WTC11 (cell line): ENCODE measurements at regions not wholly inside any gene's neighbourhood (a gene's known extent, or its start where the extent isn't known, plus 50 kb on each side); places are given as distances from the start of the nearest gene placed in this dataset.

Experiments used
- ATAC-seq: fragments of 200-7000 bp; cut with Tn5 transposase; 2 replicates; pipeline ENCODE4 v1.10.0; 2021; ENCODE audit warnings: mild to moderate bottlenecking, moderate library complexity
- CTCF ChIA-PET: fragments of 300-600 bp; sonication (Branson Sonifier 250); formaldehyde crosslinking; loops from one replicate; lab custom pipeline; 2021; ENCODE audit warnings: antibody characterized with exemption; lab: Charles Lee
- POLR2A ChIA-PET: fragments of 350-600 bp; sonication (Branson Sonifier 250); formaldehyde crosslinking; loops from one replicate; lab custom pipeline; 2021; ENCODE audit warnings: antibody characterized with exemption; lab: Charles Lee
- DNase-seq: peaks from one replicate; pipeline ENCODE4 v3.0.0; 2021; ENCODE audit warnings: low spot score
- H3K27ac Mint-ChIP-seq: 2 replicates; pipeline ENCODE4 v1.8.0; 2021; ENCODE audit warnings: mixed read lengths
- H3K27me3 Mint-ChIP-seq: 2 replicates; pipeline ENCODE4 v1.8.0; 2021; ENCODE audit warnings: low read depth, mild to moderate bottlenecking, moderate library complexity, mixed read lengths
- H3K36me3 Mint-ChIP-seq: 2 replicates; pipeline ENCODE4 v1.8.0; 2021; ENCODE audit warnings: mixed read lengths
- H3K4me1 Mint-ChIP-seq: 2 replicates; pipeline ENCODE4 v1.8.0; 2022; ENCODE audit warnings: mixed read lengths
- H3K4me3 Mint-ChIP-seq: 2 replicates; pipeline ENCODE4 v1.8.0; 2021; ENCODE audit warnings: mild to moderate bottlenecking, moderate library complexity, mixed read lengths
- H3K9me3 Mint-ChIP-seq: 2 replicates; pipeline ENCODE4 v1.8.0; 2021; ENCODE audit warnings: mixed read lengths
- E2F1 ChIP-seq: sonication (generic); formaldehyde crosslinking; IDR thresholded peaks from 2 replicates; pipeline ENCODE4 v1.8.0; 2022; ENCODE audit warnings: mild to moderate bottlenecking, missing genetic modification reagents
- ESRRA ChIP-seq: sonication (generic); formaldehyde crosslinking; IDR thresholded peaks from 2 replicates; pipeline ENCODE4 v1.8.1; 2022; ENCODE audit warnings: mild to moderate bottlenecking, missing genetic modification reagents, borderline replicate concordance
- FOXP4 ChIP-seq: sonication (generic); formaldehyde crosslinking; IDR thresholded peaks from 2 replicates; pipeline ENCODE4 v1.8.0; 2022; ENCODE audit warnings: mild to moderate bottlenecking, missing genetic modification reagents
- NR1H2 ChIP-seq: sonication (generic); formaldehyde crosslinking; IDR thresholded peaks from 2 replicates; pipeline ENCODE4 v1.9.0; 2021; ENCODE audit warnings: mild to moderate bottlenecking, moderate library complexity, missing genetic modification reagents
- RELA ChIP-seq: sonication (generic); formaldehyde crosslinking; IDR thresholded peaks from 2 replicates; pipeline ENCODE4 v1.8.1; 2022; ENCODE audit warnings: missing genetic modification reagents, mild to moderate bottlenecking, borderline replicate concordance
- RORB ChIP-seq: fragments of 250-450 bp; sonication (Bioruptor Pico); IDR thresholded peaks from 2 replicates; pipeline ENCODE4 v1.9.0; 2021; ENCODE audit warnings: mild to moderate bottlenecking
- ZBTB43 ChIP-seq: sonication (generic); formaldehyde crosslinking; IDR thresholded peaks from 2 replicates; pipeline ENCODE4 v1.8.1; 2023; ENCODE audit warnings: mild to moderate bottlenecking, missing genetic modification reagents
- ZNF416 ChIP-seq: fragments of 250-450 bp; sonication (Bioruptor Pico); IDR thresholded peaks from 2 replicates; pipeline ENCODE4 v1.9.0; 2021; ENCODE audit warnings: mild to moderate bottlenecking, inconsistent platforms
- TF ChIP-seq, protein P1 (sequence below): sonication (generic); formaldehyde crosslinking; IDR thresholded peaks from 2 replicates; pipeline ENCODE4 v1.8.0; 2023; ENCODE audit warnings: missing genetic modification reagents, mild to moderate bottlenecking, borderline replicate concordance
- TF ChIP-seq, protein P2 (sequence below): fragments of 250-450 bp; sonication (Bioruptor Pico); conservative IDR thresholded peaks from 2 replicates; pipeline ENCODE4 v1.9.0; 2021; ENCODE audit warnings: mild to moderate bottlenecking
- TF ChIP-seq, protein P3 (sequence below): sonication (generic); formaldehyde crosslinking; IDR thresholded peaks from 2 replicates; pipeline ENCODE4 v1.8.1; 2022; ENCODE audit warnings: low read depth, mild to moderate bottlenecking, moderate library complexity, missing genetic modification reagents, borderline replicate concordance
- TF ChIP-seq, protein P4 (sequence below): fragments of 250-450 bp; sonication (Bioruptor Pico); IDR thresholded peaks from 2 replicates; pipeline ENCODE4 v1.9.0; 2021; ENCODE audit warnings: moderate library complexity, mild to moderate bottlenecking, inconsistent platforms, borderline replicate concordance

DNA sequence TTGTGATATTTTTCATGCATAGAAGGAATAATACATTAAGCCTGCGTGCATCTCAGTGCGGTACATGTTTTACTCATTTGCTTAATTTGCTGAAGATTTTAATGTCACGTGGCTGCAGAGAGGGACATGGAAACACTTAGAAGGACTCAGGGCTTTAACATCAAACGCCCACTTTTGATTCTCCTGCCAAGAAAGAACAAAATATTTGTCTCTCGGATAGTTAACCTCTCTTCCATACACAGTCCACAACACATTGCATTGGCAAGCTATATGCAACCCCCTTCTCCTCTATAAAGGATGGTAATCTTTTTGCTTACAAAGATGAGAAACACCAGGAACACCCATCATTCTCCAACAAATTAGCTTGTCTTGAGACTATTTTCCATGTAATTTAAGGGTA lies 148.0 kb upstream of the NRP1 start:
- ChIA-PET POLR2A (no interaction called here), CTCF (no interaction called here)
- Mint-ChIP-seq H3K27me3 (peaks cover 9% of the 10 kb centered on the region; the same call in 1 of the 2 replicates), H3K4me3 (no peak overlapping the region), H3K9me3 (peaks cover 22% of the 10 kb centered on the region), H3K27ac (no peak overlapping the region), H3K36me3 (peaks cover 20% of the 10 kb centered on the region), H3K4me1 (peaks cover 42% of the 10 kb centered on the region)
- no peak for DNase-seq
- TF ChIP-seq, protein P1, sequence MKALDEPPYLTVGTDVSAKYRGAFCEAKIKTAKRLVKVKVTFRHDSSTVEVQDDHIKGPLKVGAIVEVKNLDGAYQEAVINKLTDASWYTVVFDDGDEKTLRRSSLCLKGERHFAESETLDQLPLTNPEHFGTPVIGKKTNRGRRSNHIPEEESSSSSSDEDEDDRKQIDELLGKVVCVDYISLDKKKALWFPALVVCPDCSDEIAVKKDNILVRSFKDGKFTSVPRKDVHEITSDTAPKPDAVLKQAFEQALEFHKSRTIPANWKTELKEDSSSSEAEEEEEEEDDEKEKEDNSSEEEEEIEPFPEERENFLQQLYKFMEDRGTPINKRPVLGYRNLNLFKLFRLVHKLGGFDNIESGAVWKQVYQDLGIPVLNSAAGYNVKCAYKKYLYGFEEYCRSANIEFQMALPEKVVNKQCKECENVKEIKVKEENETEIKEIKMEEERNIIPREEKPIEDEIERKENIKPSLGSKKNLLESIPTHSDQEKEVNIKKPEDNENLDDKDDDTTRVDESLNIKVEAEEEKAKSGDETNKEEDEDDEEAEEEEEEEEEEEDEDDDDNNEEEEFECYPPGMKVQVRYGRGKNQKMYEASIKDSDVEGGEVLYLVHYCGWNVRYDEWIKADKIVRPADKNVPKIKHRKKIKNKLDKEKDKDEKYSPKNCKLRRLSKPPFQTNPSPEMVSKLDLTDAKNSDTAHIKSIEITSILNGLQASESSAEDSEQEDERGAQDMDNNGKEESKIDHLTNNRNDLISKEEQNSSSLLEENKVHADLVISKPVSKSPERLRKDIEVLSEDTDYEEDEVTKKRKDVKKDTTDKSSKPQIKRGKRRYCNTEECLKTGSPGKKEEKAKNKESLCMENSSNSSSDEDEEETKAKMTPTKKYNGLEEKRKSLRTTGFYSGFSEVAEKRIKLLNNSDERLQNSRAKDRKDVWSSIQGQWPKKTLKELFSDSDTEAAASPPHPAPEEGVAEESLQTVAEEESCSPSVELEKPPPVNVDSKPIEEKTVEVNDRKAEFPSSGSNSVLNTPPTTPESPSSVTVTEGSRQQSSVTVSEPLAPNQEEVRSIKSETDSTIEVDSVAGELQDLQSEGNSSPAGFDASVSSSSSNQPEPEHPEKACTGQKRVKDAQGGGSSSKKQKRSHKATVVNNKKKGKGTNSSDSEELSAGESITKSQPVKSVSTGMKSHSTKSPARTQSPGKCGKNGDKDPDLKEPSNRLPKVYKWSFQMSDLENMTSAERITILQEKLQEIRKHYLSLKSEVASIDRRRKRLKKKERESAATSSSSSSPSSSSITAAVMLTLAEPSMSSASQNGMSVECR (CRISPR knock-in tag), result no peak
- TF ChIP-seq NR1H2 (CRISPR knock-in tag), result no peak
- no peak for TF ChIP-seq RELA
- no peak for TF ChIP-seq ZNF416 (CRISPR knock-in tag)
- TF ChIP-seq ZBTB43 (CRISPR knock-in tag), result no peak
- TF ChIP-seq E2F1 (CRISPR knock-in tag), result no peak
- TF ChIP-seq FOXP4 (CRISPR knock-in tag), result no peak
- TF ChIP-seq, protein P2, sequence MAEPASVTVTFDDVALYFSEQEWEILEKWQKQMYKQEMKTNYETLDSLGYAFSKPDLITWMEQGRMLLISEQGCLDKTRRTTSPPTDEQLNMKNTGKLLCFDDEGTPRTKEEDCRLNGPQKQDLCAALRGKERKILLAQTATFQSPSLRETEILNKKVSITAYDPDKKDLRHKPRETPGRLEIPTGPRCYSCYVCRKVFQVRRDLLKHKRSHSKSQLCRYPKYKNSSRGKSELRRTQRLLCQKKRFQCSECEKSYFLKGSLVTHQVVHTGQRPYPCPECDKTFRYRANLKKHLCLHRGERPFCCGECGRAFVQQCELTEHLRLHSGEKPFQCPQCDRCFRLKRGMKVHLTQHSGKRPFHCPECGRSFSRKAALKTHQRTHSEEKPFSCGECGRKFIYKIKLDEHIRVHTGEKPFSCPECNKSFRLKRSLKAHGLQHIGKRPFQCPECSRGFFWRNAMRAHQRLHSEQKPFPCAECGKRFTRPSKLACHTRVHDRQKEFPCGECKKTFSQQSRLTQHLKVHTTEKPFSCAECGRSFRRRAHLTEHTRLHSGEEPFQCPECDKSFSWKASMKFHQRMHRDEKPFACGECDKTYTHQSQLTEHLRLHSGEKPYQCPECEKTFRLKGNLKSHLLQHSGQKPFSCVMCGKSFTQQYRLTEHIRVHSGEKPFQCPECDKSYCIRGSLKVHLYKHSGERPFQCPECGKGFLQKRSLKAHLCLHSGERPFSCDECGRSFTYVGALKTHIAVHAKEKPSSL, result no peak
- TF ChIP-seq, protein P3, sequence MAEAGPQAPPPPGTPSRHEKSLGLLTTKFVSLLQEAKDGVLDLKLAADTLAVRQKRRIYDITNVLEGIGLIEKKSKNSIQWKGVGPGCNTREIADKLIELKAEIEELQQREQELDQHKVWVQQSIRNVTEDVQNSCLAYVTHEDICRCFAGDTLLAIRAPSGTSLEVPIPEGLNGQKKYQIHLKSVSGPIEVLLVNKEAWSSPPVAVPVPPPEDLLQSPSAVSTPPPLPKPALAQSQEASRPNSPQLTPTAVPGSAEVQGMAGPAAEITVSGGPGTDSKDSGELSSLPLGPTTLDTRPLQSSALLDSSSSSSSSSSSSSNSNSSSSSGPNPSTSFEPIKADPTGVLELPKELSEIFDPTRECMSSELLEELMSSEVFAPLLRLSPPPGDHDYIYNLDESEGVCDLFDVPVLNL (CRISPR knock-in tag), result no peak
- TF ChIP-seq RORB (CRISPR knock-in tag), result no peak
- TF ChIP-seq, protein P4, sequence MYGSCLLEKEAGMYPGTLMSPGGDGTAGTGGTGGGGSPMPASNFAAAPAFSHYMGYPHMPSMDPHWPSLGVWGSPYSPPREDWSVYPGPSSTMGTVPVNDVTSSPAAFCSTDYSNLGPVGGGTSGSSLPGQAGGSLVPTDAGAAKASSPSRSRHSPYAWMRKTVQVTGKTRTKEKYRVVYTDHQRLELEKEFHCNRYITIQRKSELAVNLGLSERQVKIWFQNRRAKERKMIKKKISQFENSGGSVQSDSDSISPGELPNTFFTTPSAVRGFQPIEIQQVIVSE (CRISPR knock-in tag), result no peak
- TF ChIP-seq ESRRA (CRISPR knock-in tag), result no peak
- no peak for ATAC-seq
